ENCODE measurements at regions not wholly inside any gene's neighbourhood (a gene's known extent, or its start where the extent isn't known, plus 50 kb on each side); places are given as distances from the start of the nearest gene placed in this dataset.

GRCh38 chr22:22348815-22349454, 104.3 kb downstream of the VPREB1 start:
- no peak overlapping the region for H3K27ac Mint-ChIP-seq

GRCh38 chr22:22349455-22349836, 104.9 kb downstream of the VPREB1 start:
- no peaks in the 10 kb centered on the region for H3K4me1 Mint-ChIP-seq (ENCODE audit: low read depth)
- no peak overlapping the region for H3K4me3 Mint-ChIP-seq
- intact Hi-C loops (cut with micrococcal nuclease), result no loop called here
- H3K9me3 Mint-ChIP-seq, result no peaks in the 10 kb centered on the region
- H3K27ac Mint-ChIP-seq, result no peak overlapping the region
- no peak for DNase-seq
- H3K27me3 Mint-ChIP-seq (ENCODE audit: low read depth), result peaks cover 6% of the 10 kb centered on the region
- H3K36me3 Mint-ChIP-seq (ENCODE audit: low read depth), result no peaks in the 10 kb centered on the region
- CTCF ChIA-PET, result no interaction called here

More at GRCh38 chr22:22348815-22349454, 104.3 kb downstream of the VPREB1 start:
- Mint-ChIP-seq H3K9me3 (no peaks in the 10 kb centered on the region), H3K36me3 (ENCODE audit: low read depth) (no peaks in the 10 kb centered on the region), H3K4me1 (ENCODE audit: low read depth) (no peaks in the 10 kb centered on the region), H3K4me3 (no peak overlapping the region), H3K27me3 (ENCODE audit: low read depth) (peaks cover 5% of the 10 kb centered on the region)
- DNase-seq, result no peak
- CTCF ChIA-PET, result no interaction called here
- intact Hi-C loops (cut with micrococcal nuclease), result no loop called here

DNA sequence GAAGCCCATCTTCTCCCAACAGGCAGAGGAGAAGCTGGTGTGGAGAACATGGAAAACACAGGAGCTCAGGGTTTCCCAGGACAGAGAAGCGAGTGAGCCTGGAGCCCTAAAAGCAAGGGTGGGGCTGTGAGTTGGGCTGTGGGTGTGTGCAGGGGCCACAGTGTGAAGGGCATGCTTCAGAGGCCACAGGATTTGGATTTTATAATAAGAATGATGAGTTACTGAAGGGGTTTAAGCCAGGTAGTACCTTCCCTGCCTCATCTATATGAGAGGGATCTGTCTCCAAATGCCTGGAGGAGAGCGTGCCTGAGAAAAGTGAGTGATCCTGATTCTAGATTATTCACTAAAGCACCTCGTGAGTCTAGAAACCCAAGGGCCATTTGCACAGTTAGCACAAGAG, 106.8 kb downstream of the VPREB1 start:
- Mint-ChIP-seq H3K4me3 (no peak overlapping the region), H3K27ac (no peak overlapping the region), H3K9me3 (no peaks in the 10 kb centered on the region), H3K27me3 (ENCODE audit: low read depth) (peaks cover 13% of the 10 kb centered on the region), H3K36me3 (ENCODE audit: low read depth) (no peaks in the 10 kb centered on the region), H3K4me1 (ENCODE audit: low read depth) (no peaks in the 10 kb centered on the region)
- intact Hi-C loops (cut with micrococcal nuclease), result no loop called here
- CTCF ChIA-PET, result interaction anchor here (1.3 kb wide), 1 partner anchor 9 kb away, joined by 4 read pairs; no protein-coding TSS in a partner anchor
- no peak for DNase-seq

DNA sequence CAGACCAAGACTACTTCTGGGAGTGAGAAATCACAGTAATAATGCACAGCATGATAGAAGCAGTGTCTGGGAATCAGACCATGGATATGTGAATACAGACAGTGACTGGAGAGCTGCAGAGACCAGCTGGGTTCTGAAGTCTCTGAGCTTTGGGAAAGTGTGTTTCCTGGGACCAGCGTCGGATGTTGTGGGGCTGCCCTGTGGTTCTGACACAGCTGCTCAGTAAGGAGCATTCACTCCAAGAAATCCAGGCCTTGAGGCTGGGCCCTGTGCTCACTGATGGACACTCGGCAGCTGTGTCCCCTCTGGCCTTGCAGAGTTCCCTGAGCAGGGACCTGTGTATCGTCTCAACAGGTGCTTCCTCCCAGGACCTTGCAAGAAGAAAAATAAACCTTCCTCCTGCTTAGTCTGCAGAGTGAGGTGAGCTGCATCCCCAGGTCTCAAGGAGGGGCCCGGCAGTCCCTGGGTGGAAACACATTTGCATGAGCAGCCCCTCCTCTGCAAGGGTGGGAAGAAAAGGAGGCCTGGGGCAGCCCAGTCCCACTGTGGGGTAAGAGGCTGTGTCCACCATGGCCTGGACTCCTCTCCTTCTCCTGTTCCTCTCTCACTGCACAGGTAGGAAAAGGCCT, 107.9 kb downstream of the VPREB1 start:
- H3K27me3 Mint-ChIP-seq (ENCODE audit: low read depth), result peaks cover 20% of the 10 kb centered on the region
- intact Hi-C loops (cut with micrococcal nuclease), result loop anchor here (1.0 kb wide), 1 partner anchor 23 kb away; no protein-coding TSS in a partner anchor
- no peaks in the 10 kb centered on the region for H3K4me1 Mint-ChIP-seq (ENCODE audit: low read depth)
- H3K36me3 Mint-ChIP-seq (ENCODE audit: low read depth), result no peaks in the 10 kb centered on the region
- DNase-seq, result no peak
- no peaks in the 10 kb centered on the region for H3K9me3 Mint-ChIP-seq
- CTCF ChIA-PET, result no interaction called here
- no peak overlapping the region for H3K4me3 Mint-ChIP-seq
- no peak overlapping the region for H3K27ac Mint-ChIP-seq

DNA sequence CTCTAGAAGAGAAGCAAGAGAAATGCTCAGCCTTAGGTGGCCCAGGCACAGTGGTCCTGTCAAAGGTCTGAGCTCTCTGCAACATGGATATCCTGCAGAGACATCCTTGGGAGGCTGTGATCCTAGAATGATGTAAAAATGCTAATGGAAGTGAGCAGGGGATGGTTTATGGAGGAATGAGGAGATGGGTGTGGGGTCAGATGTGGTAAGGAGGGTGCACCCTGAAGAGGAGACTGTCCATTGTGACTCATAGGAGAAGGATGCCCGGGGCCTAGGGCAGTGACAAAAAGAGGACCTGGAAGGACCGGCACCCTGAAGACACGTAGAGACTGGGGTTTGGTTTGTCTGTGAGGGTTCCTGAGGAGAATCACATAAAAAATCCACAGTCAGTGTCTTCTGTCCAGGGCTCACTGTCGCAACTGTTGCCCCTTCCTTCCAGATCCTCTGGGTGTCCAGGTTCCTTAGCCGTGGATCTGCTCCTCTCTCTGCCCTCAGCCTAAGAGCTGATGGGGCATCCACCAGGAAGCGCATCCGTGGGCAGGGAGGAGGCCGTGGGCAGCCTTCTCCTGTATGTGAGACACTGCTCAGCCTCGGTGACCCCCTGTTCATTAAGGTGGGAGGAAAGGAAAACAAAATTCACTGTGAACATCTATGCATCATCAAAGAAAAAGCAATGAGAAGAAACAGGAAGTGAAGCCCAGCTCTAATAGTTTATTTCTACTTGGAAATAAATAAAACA, 110.7 kb downstream of the VPREB1 start:
- Mint-ChIP-seq H3K4me3 (no peak overlapping the region), H3K9me3 (no peaks in the 10 kb centered on the region), H3K36me3 (ENCODE audit: low read depth) (no peaks in the 10 kb centered on the region), H3K27ac (no peak overlapping the region), H3K27me3 (ENCODE audit: low read depth) (peaks cover 29% of the 10 kb centered on the region), H3K4me1 (ENCODE audit: low read depth) (no peaks in the 10 kb centered on the region)
- CTCF ChIA-PET, result interaction anchor here (0.6 to 2.2 kb wide), 4 partner anchors 11 to 67 kb away, joined by 4 to 8 read pairs (median 4); no protein-coding TSS in a partner anchor
- no peak for DNase-seq
- intact Hi-C loops (cut with micrococcal nuclease), result no loop called here

DNA sequence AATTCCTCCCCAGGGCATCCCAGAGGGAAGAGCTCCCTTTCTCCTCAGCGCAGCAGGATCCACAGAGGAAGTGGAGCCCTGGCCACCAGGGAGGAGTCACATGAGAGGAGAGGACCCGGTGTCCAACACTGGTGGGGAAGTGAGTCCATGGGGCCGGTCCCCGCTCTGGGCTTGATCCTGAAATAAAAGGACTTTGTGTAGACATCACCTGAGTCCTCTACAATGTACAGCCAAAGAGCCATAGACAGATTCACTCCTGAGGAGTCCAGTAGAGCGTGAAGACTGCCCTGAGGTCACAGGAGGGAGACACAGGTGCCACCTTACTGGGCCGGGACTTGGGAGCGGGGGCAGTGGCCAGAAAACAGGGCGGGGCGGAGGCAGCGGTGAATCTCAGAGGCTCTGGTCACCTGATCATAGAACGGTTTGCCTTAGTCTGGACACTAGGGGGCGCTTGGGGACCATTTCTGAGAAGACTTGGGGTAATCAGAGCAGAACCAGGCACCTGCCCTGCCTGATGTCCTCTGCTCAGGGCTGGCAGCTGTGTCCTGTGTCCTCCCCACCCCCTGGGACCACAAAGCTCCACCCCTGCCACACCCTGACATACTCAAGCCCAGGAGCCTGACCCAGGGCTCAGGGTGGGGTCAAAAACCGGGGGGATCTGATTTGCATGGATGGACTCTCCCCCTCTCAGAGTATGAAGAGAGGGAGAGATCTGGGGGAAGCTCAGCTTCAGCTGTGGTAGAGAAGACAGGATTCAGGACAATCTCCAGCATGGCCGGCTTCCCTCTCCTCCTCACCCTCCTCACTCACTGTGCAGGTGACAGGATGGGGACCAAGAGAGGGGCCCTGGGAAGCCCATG, 112.7 kb downstream of the VPREB1 start:
- intact Hi-C loops (cut with micrococcal nuclease), result loop anchor here (2.0 kb wide), 1 partner anchor 66 kb away; no protein-coding TSS in a partner anchor
- DNase-seq, result peak; percentile 92
- CTCF ChIA-PET, result interaction anchor here (0.7 to 2.2 kb wide), 4 partner anchors 13 to 112 kb away, joined by 3 to 8 read pairs (median 4); no protein-coding TSS in a partner anchor
- Mint-ChIP-seq H3K27ac (no peak overlapping the region), H3K4me1 (ENCODE audit: low read depth) (no peaks in the 10 kb centered on the region), H3K4me3 (no peak overlapping the region), H3K36me3 (ENCODE audit: low read depth) (no peaks in the 10 kb centered on the region), H3K9me3 (no peaks in the 10 kb centered on the region), H3K27me3 (ENCODE audit: low read depth) (peaks cover 38% of the 10 kb centered on the region)

DNA sequence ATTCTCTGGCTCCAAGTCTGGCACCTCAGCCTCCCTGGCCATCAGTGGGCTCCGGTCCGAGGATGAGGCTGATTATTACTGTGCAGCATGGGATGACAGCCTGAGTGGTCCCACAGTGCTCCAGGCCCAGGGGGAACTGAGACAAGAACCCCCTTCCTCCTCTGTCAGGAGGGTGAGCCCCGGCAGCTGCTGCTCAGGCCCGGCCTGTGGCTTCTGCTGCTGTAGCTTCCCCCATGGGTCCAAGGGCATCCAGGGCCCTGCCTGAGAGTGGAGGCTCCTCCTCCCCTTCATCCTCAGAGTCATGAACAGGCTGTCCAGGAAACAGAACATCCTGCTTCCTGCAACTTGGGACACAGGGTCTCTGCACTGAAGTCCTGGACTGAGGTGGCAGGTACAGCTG, 113.6 kb downstream of the VPREB1 start:
- Mint-ChIP-seq H3K36me3 (ENCODE audit: low read depth) (no peaks in the 10 kb centered on the region), H3K4me1 (ENCODE audit: low read depth) (no peaks in the 10 kb centered on the region), H3K9me3 (no peaks in the 10 kb centered on the region), H3K4me3 (no peak overlapping the region), H3K27me3 (ENCODE audit: low read depth) (peaks cover 38% of the 10 kb centered on the region), H3K27ac (no peak overlapping the region)
- intact Hi-C loops (cut with micrococcal nuclease), result no loop called here
- no peak for DNase-seq
- CTCF ChIA-PET, result interaction anchor here (0.6 to 1.2 kb wide), 3 partner anchors 14 to 571 kb away, joined by 3 to 4 read pairs (median 3); no protein-coding TSS in a partner anchor

DNA sequence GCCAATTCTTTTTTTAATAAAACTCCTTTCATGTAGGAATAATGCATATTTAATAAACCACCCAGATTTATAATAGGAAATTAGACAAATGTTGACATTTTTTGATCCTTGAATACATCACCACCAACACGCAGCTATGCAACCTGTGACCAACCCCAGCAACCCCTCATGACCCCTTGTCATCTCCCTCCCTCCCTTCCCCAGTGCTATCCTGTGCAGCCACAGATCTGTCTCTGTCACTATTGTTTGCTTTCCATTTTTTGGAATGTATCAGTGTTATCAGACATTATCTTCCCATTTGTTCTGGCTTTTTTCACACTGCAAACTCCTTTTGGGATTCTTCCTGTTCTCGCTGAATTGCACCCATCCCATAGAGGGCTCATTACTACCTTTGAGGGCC, 114.1 kb downstream of the VPREB1 start:
- no peaks in the 10 kb centered on the region for H3K36me3 Mint-ChIP-seq (ENCODE audit: low read depth)
- no peaks in the 10 kb centered on the region for H3K9me3 Mint-ChIP-seq
- intact Hi-C loops (cut with micrococcal nuclease), result no loop called here
- no peaks in the 10 kb centered on the region for H3K4me1 Mint-ChIP-seq (ENCODE audit: low read depth)
- no peak overlapping the region for H3K27ac Mint-ChIP-seq
- DNase-seq, result no peak
- CTCF ChIA-PET, result interaction anchor here (0.6 to 1.2 kb wide), 2 partner anchors 15 to 572 kb away, joined by 3 to 4 read pairs; no protein-coding TSS in a partner anchor
- H3K27me3 Mint-ChIP-seq (ENCODE audit: low read depth), result peaks cover 36% of the 10 kb centered on the region
- no peak overlapping the region for H3K4me3 Mint-ChIP-seq

GRCh38 chr22:22359465-22359864, 114.9 kb downstream of the VPREB1 start:
- CTCF ChIA-PET, result no interaction called here
- peaks cover 35% of the 10 kb centered on the region for H3K27me3 Mint-ChIP-seq (ENCODE audit: low read depth)
- no peak overlapping the region for H3K27ac Mint-ChIP-seq
- no peaks in the 10 kb centered on the region for H3K4me1 Mint-ChIP-seq (ENCODE audit: low read depth)
- H3K36me3 Mint-ChIP-seq (ENCODE audit: low read depth), result no peaks in the 10 kb centered on the region
- no peak for DNase-seq
- H3K9me3 Mint-ChIP-seq, result no peaks in the 10 kb centered on the region
- H3K4me3 Mint-ChIP-seq, result no peak overlapping the region
- intact Hi-C loops (cut with micrococcal nuclease), result no loop called here

DNA sequence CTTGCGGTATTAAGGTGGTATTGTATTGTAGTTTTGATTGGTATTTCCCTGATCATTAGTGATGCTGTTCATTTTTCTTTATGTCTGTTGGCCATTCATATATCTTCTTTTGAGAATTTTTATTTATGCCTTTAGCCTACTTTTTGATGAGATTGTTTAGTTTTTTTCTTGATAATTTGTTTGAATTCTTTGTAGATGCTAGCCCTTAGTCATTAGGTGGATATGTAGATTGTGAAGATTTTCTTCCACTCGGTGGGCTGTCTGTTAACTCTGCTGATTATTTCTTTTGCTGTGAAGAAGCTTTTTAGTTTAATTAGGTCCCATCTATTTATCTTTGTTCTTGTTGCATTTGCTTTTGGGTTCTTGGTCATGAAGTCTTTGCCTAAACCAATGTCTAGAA, 115.4 kb downstream of the VPREB1 start:
- CTCF ChIA-PET, result no interaction called here
- H3K27me3 Mint-ChIP-seq (ENCODE audit: low read depth), result peaks cover 32% of the 10 kb centered on the region

DNA sequence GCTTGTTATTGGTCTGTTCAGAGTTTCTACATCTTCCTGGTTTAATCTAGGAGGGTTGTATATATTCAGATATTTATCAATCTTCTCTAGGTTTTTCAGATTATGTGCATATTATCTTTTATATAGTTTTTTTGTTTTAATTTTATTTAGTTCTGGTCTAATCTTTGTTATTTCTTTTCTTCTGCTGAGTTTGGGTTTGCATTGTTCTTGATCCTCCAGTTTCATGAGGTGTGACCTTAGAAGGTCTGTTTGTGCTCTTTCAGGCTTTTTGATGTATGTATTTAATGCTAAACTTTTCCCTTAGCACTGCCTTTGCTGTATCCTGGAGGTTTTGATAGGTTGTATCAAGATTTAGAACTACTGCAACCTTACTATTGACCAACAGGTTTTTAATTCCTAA, 117.7 kb downstream of the VPREB1 start:
- H3K36me3 Mint-ChIP-seq (ENCODE audit: low read depth), result no peaks in the 10 kb centered on the region
- DNase-seq, result no peak
- H3K9me3 Mint-ChIP-seq, result no peaks in the 10 kb centered on the region
- no peak overlapping the region for H3K4me3 Mint-ChIP-seq
- CTCF ChIA-PET, result no interaction called here
- peaks cover 30% of the 10 kb centered on the region for H3K27me3 Mint-ChIP-seq (ENCODE audit: low read depth)
- H3K27ac Mint-ChIP-seq, result no peak overlapping the region
- no peaks in the 10 kb centered on the region for H3K4me1 Mint-ChIP-seq (ENCODE audit: low read depth)
- intact Hi-C loops (cut with micrococcal nuclease), result no loop called here

More for the DNA sequence above, 115.4 kb downstream of the VPREB1 start:
- Mint-ChIP-seq H3K9me3 (no peaks in the 10 kb centered on the region), H3K27ac (no peak overlapping the region), H3K4me3 (no peak overlapping the region), H3K36me3 (ENCODE audit: low read depth) (no peaks in the 10 kb centered on the region), H3K4me1 (ENCODE audit: low read depth) (no peaks in the 10 kb centered on the region)
- intact Hi-C loops (cut with micrococcal nuclease), result no loop called here
- DNase-seq, result no peak

- Mint-ChIP-seq H3K36me3 (ENCODE audit: low read depth) (no peaks in the 10 kb centered on the region), H3K4me1 (ENCODE audit: low read depth) (no peaks in the 10 kb centered on the region), H3K9me3 (no peaks in the 10 kb centered on the region), H3K27ac (no peak overlapping the region), H3K4me3 (no peak overlapping the region), H3K27me3 (ENCODE audit: low read depth) (peaks cover 34% of the 10 kb centered on the region)
- intact Hi-C loops (cut with micrococcal nuclease), result no loop called here
- DNase-seq, result no peak
- CTCF ChIA-PET, result no interaction called here
These were observed 118.3 kb downstream of the VPREB1 start for GRCh38 chr22:22362936-22363335.
